Activated naive CD8-positive, alpha-beta T cell treated with anti-CD3 and anti-CD28 coated beads, Interleukin-2, amount 50 U/mL, for 24 hours (primary cell): ENCODE measurements at regions not wholly inside any gene's neighbourhood (a gene's known extent, or its start where the extent isn't known, plus 50 kb on each side); places are given as distances from the start of the nearest gene placed in this dataset.
A peak's percentile ranks its signal among the peaks of the same experiment; 100 is the strongest.

Experiments
- ATAC-seq: fragments of 150-1000 bp; cut with Tn5 transposase; one replicate; pipeline ENCODE4 v1.10.0; 2021
- DNase-seq: peaks from one replicate; pipeline ENCODE4 v3.0.0; 2021
- H3K27ac Mint-ChIP-seq: one replicate; pipeline ENCODE4 v1.8.0; 2021; ENCODE audit warnings: mild to moderate bottlenecking, mixed read lengths
- H3K27me3 Mint-ChIP-seq: one replicate; pipeline ENCODE4 v1.8.0; 2021; ENCODE audit warnings: mixed read lengths
- H3K36me3 Mint-ChIP-seq: one replicate; pipeline ENCODE4 v1.8.0; 2021; ENCODE audit warnings: low read depth, mixed read lengths
- H3K4me1 Mint-ChIP-seq: one replicate; pipeline ENCODE4 v1.8.0; 2021; ENCODE audit warnings: mixed read lengths
- H3K4me3 Mint-ChIP-seq: one replicate; pipeline ENCODE4 v1.8.0; 2021; ENCODE audit warnings: mild to moderate bottlenecking, moderate library complexity, mixed read lengths
- H3K9me3 Mint-ChIP-seq: one replicate; pipeline ENCODE4 v1.8.0; 2021; ENCODE audit warnings: mixed read lengths

DNA sequence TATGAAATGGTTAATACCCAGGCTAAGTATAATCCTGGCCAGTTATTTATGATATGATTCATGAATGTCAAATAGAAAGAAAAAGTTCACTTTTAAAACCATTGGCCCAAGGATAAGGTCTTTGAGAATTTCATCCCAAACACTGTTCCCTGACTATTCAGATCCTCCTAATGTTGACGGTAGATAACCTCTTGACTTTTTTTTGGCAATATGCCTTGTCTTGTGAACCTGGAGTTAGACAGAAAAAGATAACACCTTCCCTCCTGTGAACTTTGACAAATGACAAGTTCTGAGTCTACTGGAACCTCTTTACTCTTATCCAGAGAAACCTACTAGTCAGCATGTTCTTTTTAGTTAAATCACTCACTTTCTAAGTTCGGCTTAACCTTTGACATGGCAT lies 166.8 kb upstream of the PREP start:
- Mint-ChIP-seq H3K4me3 (no peak overlapping the region), H3K4me1 (no peaks in the 10 kb centered on the region), H3K36me3 (no peaks in the 10 kb centered on the region), H3K27ac (no peak overlapping the region), H3K9me3 (no peaks in the 10 kb centered on the region), H3K27me3 (peaks cover 17% of the 10 kb centered on the region)
- DNase-seq, result no peak
- ATAC-seq, result no peak

GRCh38 chr6:105568751-105569150 lies 165.9 kb upstream of the PREP start:
- H3K4me1 Mint-ChIP-seq, result no peaks in the 10 kb centered on the region

GRCh38 chr6:105568142-105568541 lies 165.3 kb upstream of the PREP start:
- H3K4me3 Mint-ChIP-seq, result no peak overlapping the region
- no peak for DNase-seq
- ATAC-seq, result no peak
- peaks cover 14% of the 10 kb centered on the region for H3K27me3 Mint-ChIP-seq
- H3K4me1 Mint-ChIP-seq, result no peaks in the 10 kb centered on the region
- H3K27ac Mint-ChIP-seq, result no peak overlapping the region
- H3K36me3 Mint-ChIP-seq, result no peaks in the 10 kb centered on the region
- H3K9me3 Mint-ChIP-seq, result peaks cover under 1% of the 10 kb centered on the region

More at GRCh38 chr6:105568751-105569150, 165.9 kb upstream of the PREP start:
- H3K27me3 Mint-ChIP-seq, result peaks cover 14% of the 10 kb centered on the region
- ATAC-seq (no peak), DNase-seq (no peak)
- no peaks in the 10 kb centered on the region for H3K36me3 Mint-ChIP-seq
- H3K9me3 Mint-ChIP-seq, result no peaks in the 10 kb centered on the region
- H3K27ac Mint-ChIP-seq, result no peak overlapping the region
- no peak overlapping the region for H3K4me3 Mint-ChIP-seq

GRCh38 chr6:105567140-105567539 lies 164.3 kb upstream of the PREP start:
- H3K27me3 Mint-ChIP-seq, result peaks cover 10% of the 10 kb centered on the region
- ATAC-seq, result no peak

DNA sequence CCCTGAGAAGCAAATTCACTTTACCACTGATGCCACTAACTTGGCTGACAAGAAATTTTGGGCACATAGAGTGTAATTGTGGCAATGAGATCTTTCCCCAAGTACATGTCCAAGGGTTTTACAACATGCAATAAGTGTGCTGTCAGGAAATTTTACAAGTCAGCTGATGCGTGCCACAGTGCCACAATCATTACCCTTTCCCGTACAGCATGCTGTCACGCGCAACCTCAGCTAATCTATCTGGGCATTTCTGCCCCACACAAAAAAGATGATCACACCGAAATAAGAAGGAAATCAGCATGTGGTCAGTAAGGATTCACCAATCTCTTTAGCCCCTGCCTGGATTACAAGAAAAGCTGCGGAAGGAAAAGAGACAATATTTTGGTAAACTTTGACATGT lies 163.6 kb upstream of the PREP start:
- Mint-ChIP-seq H3K36me3 (no peaks in the 10 kb centered on the region), H3K27ac (no peak overlapping the region), H3K9me3 (peaks cover 6% of the 10 kb centered on the region), H3K4me3 (no peak overlapping the region), H3K4me1 (no peaks in the 10 kb centered on the region), H3K27me3 (peaks cover 7% of the 10 kb centered on the region)
- DNase-seq (no peak), ATAC-seq (no peak)

More at GRCh38 chr6:105567140-105567539, 164.3 kb upstream of the PREP start:
- DNase-seq, result no peak
- Mint-ChIP-seq H3K9me3 (peaks cover 6% of the 10 kb centered on the region), H3K36me3 (no peaks in the 10 kb centered on the region), H3K4me3 (no peak overlapping the region), H3K4me1 (no peaks in the 10 kb centered on the region), H3K27ac (no peak overlapping the region)

- H3K27me3 Mint-ChIP-seq, result peaks cover 6% of the 10 kb centered on the region
- no peak for DNase-seq
- H3K36me3 Mint-ChIP-seq, result no peaks in the 10 kb centered on the region
- no peak for ATAC-seq
- no peak overlapping the region for H3K27ac Mint-ChIP-seq
- H3K9me3 Mint-ChIP-seq, result peaks cover 6% of the 10 kb centered on the region
- no peak overlapping the region for H3K4me3 Mint-ChIP-seq
- H3K4me1 Mint-ChIP-seq, result peaks cover 9% of the 10 kb centered on the region
Observed at GRCh38 chr6:105564121-105564902, 161.4 kb upstream of the PREP start.

DNA sequence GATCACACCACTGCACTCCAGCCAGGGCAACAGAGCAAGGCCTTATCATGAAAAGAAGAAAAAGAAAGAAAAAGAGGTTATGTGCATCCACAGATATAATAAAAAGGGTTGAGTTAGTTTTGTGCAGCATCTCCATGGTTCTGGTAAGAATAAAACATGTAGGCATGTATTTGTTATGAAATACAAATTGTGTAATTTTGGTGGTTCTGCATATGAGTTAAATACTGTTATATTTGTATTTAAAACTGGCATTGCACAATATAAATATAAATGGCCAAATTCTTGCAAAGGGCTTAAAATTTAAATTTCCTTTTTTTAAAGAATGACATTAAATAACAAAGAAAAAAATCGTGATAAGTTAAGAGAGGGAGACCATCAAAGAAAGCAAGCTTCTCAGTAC lies 159.1 kb upstream of the PREP start:
- ATAC-seq (no peak), DNase-seq (no peak)
- H3K27me3 Mint-ChIP-seq, result peaks cover 13% of the 10 kb centered on the region
- H3K4me3 Mint-ChIP-seq, result no peak overlapping the region
- no peak overlapping the region for H3K27ac Mint-ChIP-seq
- peaks cover 9% of the 10 kb centered on the region for H3K4me1 Mint-ChIP-seq
- peaks cover 6% of the 10 kb centered on the region for H3K9me3 Mint-ChIP-seq
- no peaks in the 10 kb centered on the region for H3K36me3 Mint-ChIP-seq

DNA sequence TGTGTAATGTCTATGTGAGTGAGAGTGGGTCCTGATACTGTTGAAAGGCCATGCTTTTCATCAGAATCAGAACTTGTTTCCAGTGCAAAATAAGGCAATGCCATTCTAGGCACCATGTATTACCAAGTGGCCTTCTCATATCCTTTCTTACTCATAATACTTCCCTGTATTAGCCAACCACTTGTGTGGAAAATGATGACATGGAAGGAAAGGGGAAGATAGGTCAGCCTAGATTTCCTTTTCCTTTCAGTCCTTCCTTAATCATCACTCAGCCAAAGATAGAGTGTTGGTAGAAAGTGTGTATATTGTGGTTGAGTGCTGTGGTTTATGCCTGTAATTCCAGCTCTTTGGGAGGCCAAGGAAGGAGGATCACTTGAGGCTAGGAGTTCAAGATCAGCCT lies 158.6 kb upstream of the PREP start:
- Mint-ChIP-seq H3K9me3 (peaks cover 6% of the 10 kb centered on the region), H3K4me1 (peaks cover 9% of the 10 kb centered on the region), H3K36me3 (no peaks in the 10 kb centered on the region), H3K27ac (peak overlapping the region; percentile 38), H3K4me3 (no peak overlapping the region), H3K27me3 (peaks cover 13% of the 10 kb centered on the region)
- no peak for ATAC-seq
- no peak for DNase-seq

- Mint-ChIP-seq H3K36me3 (no peaks in the 10 kb centered on the region), H3K9me3 (peaks cover 11% of the 10 kb centered on the region), H3K4me3 (no peak overlapping the region), H3K27me3 (peaks cover 13% of the 10 kb centered on the region), H3K4me1 (peaks cover 9% of the 10 kb centered on the region), H3K27ac (peak overlapping the region; percentile 20)
- ATAC-seq, result peak; percentile 91
- no peak for DNase-seq
Observed at GRCh38 chr6:105560611-105561066, 157.8 kb upstream of the PREP start.

- no peaks in the 10 kb centered on the region for H3K36me3 Mint-ChIP-seq
- peaks cover 9% of the 10 kb centered on the region for H3K4me1 Mint-ChIP-seq
- ATAC-seq (no peak), DNase-seq (no peak)
- no peak overlapping the region for H3K4me3 Mint-ChIP-seq
- peaks cover 8% of the 10 kb centered on the region for H3K27me3 Mint-ChIP-seq
- H3K9me3 Mint-ChIP-seq, result peaks cover 5% of the 10 kb centered on the region
- H3K27ac Mint-ChIP-seq, result no peak overlapping the region
Observed at GRCh38 chr6:105557291-105557690, 154.4 kb upstream of the PREP start.

DNA sequence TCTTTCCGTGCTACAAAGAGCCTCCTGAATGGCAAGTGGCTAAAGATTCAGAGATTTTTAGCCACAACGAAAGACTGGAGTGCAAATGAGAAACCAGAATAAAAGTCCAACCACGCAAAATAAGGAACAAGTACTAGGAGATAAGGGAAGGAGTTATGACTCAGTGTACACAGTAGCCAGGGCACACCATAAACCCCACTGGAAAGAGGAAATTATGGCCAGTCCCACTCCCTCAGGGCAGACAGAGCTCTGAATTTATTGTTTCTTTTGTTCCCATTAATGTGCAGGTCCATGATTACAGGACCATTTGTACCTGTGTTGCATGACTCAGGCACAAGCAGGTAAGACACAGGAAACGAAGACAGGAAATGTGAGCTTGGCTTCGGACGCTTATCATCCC lies 150.3 kb upstream of the PREP start:
- Mint-ChIP-seq H3K4me1 (no peaks in the 10 kb centered on the region), H3K36me3 (peaks cover 1% of the 10 kb centered on the region), H3K4me3 (no peak overlapping the region), H3K27me3 (peaks cover 11% of the 10 kb centered on the region), H3K9me3 (peaks cover 5% of the 10 kb centered on the region), H3K27ac (no peak overlapping the region)
- no peak for ATAC-seq
- no peak for DNase-seq

DNA sequence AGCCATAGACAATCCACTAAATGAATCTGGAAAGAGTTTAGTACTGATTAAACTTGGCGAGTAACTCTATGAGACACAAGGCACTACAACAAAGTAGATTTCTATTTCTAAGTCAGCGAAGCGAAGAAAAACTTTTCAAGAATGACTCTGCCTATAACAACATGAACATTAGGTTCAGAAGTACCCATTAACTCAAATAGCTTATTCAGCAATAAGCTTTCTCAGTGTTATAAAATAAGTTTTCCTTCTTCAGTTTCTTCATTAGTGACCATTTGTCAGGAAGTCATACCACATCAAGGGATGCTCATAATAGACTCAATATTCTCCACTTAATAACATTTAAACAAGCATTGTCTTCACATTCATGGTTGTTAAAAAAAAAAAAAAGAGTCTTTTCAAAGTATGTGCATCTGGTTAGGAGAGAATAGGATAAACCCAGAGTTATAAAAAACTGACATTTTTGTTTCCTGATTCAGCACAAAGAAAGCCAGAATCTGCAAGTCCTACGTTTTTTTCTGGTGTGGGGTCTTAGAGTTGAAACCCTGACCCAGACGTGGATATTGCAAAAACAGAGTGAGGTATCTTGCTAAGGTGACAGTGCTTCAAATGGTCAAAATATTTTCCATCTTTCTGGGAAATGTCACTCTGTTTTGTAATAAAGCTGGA lies 148.2 kb upstream of the PREP start:
- no peaks in the 10 kb centered on the region for H3K4me1 Mint-ChIP-seq
- H3K27ac Mint-ChIP-seq, result no peak overlapping the region
- peaks cover 2% of the 10 kb centered on the region for H3K9me3 Mint-ChIP-seq
- ATAC-seq, result no peak
- peaks cover 11% of the 10 kb centered on the region for H3K27me3 Mint-ChIP-seq
- H3K36me3 Mint-ChIP-seq, result peaks cover 1% of the 10 kb centered on the region
- no peak overlapping the region for H3K4me3 Mint-ChIP-seq
- no peak for DNase-seq

- H3K9me3 Mint-ChIP-seq, result no peaks in the 10 kb centered on the region
- ATAC-seq, result no peak
- peaks cover 1% of the 10 kb centered on the region for H3K36me3 Mint-ChIP-seq
- no peak overlapping the region for H3K27ac Mint-ChIP-seq
- no peaks in the 10 kb centered on the region for H3K4me1 Mint-ChIP-seq
- H3K4me3 Mint-ChIP-seq, result no peak overlapping the region
- peaks cover 11% of the 10 kb centered on the region for H3K27me3 Mint-ChIP-seq
- no peak for DNase-seq
Observed at GRCh38 chr6:105546754-105547153, 143.9 kb upstream of the PREP start.

GRCh38 chr6:105545947-105546731 lies 143.3 kb upstream of the PREP start:
- DNase-seq (no peak), ATAC-seq (no peak)
- Mint-ChIP-seq H3K27me3 (peaks cover 11% of the 10 kb centered on the region), H3K27ac (no peak overlapping the region), H3K4me3 (no peak overlapping the region), H3K36me3 (peaks cover 1% of the 10 kb centered on the region), H3K9me3 (no peaks in the 10 kb centered on the region), H3K4me1 (no peaks in the 10 kb centered on the region)
